GM12878 (cell line): ENCODE measurements at regions not wholly inside any gene's neighbourhood (a gene's known extent, or its start where the extent isn't known, plus 50 kb on each side); places are given as distances from the start of the nearest gene placed in this dataset.

Source experiments
- ATAC-seq: fragments of 200-7000 bp; cut with Tn5 transposase; 3 replicates; pipeline ENCODE4 v1.9.1; 2020; ENCODE audit warnings: mild to moderate bottlenecking, moderate library complexity
- BruUV-seq: library from RNA; stranded (reverse); fragments of 400-500 nt; replicated peaks from 2 replicates; lab custom pipeline; 2021; lab: Mats Ljungman, UMichigan
- CTCF ChIA-PET: fragments of 300-600 bp; sonication (Branson Sonifier 250); formaldehyde crosslinking; extraction: SDS; loops from one replicate; lab custom pipeline; 2021; ENCODE audit warnings: inconsistent platforms; lab: Yijun Ruan, JAX
- POLR2A ChIA-PET: fragments of 350-600 bp; formaldehyde crosslinking; extraction: SDS; loops from one replicate; lab custom pipeline; 2021; ENCODE audit warnings: inconsistent platforms; lab: Charles Lee
- RAD21 ChIA-PET: fragments of 300-600 bp; sonication (Branson Sonifier 250); formaldehyde crosslinking; loops from one replicate; lab custom pipeline; 2023; ENCODE audit warnings: antibody characterized with exemption; ENCODE audit not compliant: unreplicated experiment; lab: Charles Lee
- SMC1A ChIA-PET: fragments of 300-600 bp; sonication (Branson Sonifier 250); formaldehyde crosslinking; loops from one replicate; lab custom pipeline; 2023; ENCODE audit not compliant: unreplicated experiment, uncharacterized antibody; lab: Charles Lee
- DNase-seq: peaks from one replicate; pipeline ENCODE4 v3.0.0-alpha.2; 2011; ENCODE audit warnings: low read depth, low spot score
- FAIRE-seq: peaks from 3 replicates; lab custom pipeline; 2011; peaks lifted over from hg19 to GRCh38; lab: Jason Lieb, UNC
- H2AFZ ChIP-seq: 2 replicates; pipeline ENCODE4 v1.6.0; 2011; ENCODE audit warnings: low read depth, low read length, control low read depth; ENCODE audit not compliant: control insufficient read depth
- H3K27ac ChIP-seq: 2 replicates; pipeline ENCODE4 v1.5.1; 2011; ENCODE audit warnings: control low read depth; ENCODE audit not compliant: control insufficient read depth, insufficient read depth
- H3K27me3 ChIP-seq, 2 experiments: replicated peaks in 1 of 2; 2 replicates each; pipeline versions ENCODE4 v1.6.0 to v1.6.1; 2011; ENCODE audit warnings: low read length in 1 of 2; ENCODE audit not compliant: control insufficient read depth in 2 of 2, insufficient read depth in 2 of 2
- H3K36me3 ChIP-seq, 2 experiments: 2 replicates each; pipeline ENCODE4 v1.5.1; 2011; ENCODE audit warnings: low read length in 1 of 2; ENCODE audit not compliant: control insufficient read depth in 2 of 2, insufficient read depth in 2 of 2
- H3K4me1 ChIP-seq: 2 replicates; pipeline ENCODE4 v1.6.1; 2011; ENCODE audit warnings: mild to moderate bottlenecking, low read length, moderate library complexity, mixed read lengths; ENCODE audit not compliant: control insufficient read depth, insufficient read depth
- H3K4me2 ChIP-seq: 2 replicates; pipeline ENCODE4 v1.6.0; 2011; ENCODE audit warnings: control low read depth; ENCODE audit not compliant: control insufficient read depth, insufficient read depth
- H3K4me3 ChIP-seq: fragments of 200-600 bp; sonication (generic); 2 replicates; pipeline ENCODE4 v1.5.1; 2016
- H3K79me2 ChIP-seq: 2 replicates; pipeline ENCODE4 v1.6.0; 2011; ENCODE audit warnings: low read length; ENCODE audit not compliant: control insufficient read depth, insufficient read depth
- H3K9ac ChIP-seq: 2 replicates; pipeline ENCODE4 v1.8.0; 2011; ENCODE audit warnings: low read length, control low read depth, mixed read lengths; ENCODE audit not compliant: control insufficient read depth, insufficient read depth
- H3K9me3 ChIP-seq: replicated peaks from 3 replicates; pipeline ENCODE4 v1.5.1; 2011; ENCODE audit warnings: mild to moderate bottlenecking, low read length; ENCODE audit not compliant: control insufficient read depth, insufficient read depth
- H4K20me1 ChIP-seq: 2 replicates; pipeline ENCODE4 v1.6.0; 2011; ENCODE audit not compliant: control insufficient read depth, insufficient read depth
- E2F4 ChIP-seq: IDR thresholded peaks from 2 replicates; pipeline ENCODE4 v1.6.1; 2012; ENCODE audit warnings: low read depth, low read length, improper control_type of control experiment
- HSF1 ChIP-seq: fragments of 150-350 bp; IDR thresholded peaks from 2 replicates; pipeline ENCODE4 v1.6.1; 2014; ENCODE audit warnings: mild to moderate bottlenecking, low read depth, low read length
- MYB ChIP-seq: fragments of 150-350 bp; IDR thresholded peaks from 2 replicates; pipeline ENCODE4 v1.6.1; 2014; ENCODE audit warnings: mild to moderate bottlenecking, low read depth, low read length, borderline replicate concordance
- NFIC ChIP-seq: IDR thresholded peaks from 2 replicates; pipeline ENCODE4 v1.6.1; 2012; ENCODE audit warnings: low read depth, mild to moderate bottlenecking, inconsistent platforms, low read length, moderate library complexity
- RBBP5 ChIP-seq: fragments of 200-600 bp; sonication (generic); conservative IDR thresholded peaks from 2 replicates; pipeline ENCODE4 v1.6.1; 2016
- WGBS: methylation state at CpG from one replicate; pipeline ENCODE4 v1.1.6; 2016; ENCODE audit warnings: low lambda C conversion rate; ENCODE audit not compliant: insufficient replicate concordance, insufficient coverage; ENCODE audit errors: missing lambda C conversion rate; 5-methylcytosine and 5-hydroxymethylcytosine counted together
- in situ Hi-C: fragments of 300-500 bp; cut with MboI; formaldehyde crosslinking; loops from 9 replicates; pipeline ENCODE4 v1.14.3; 2018; ENCODE audit warnings: mixed read lengths
- intact Hi-C: fragments of 100-400 bp; cut with micrococcal nuclease; formaldehyde crosslinking; loops from one replicate; pipeline ENCODE4 v1.14.2; 2022; ENCODE audit not compliant: unreplicated experiment
- TF ChIP-seq, protein P1 (sequence below): fragments of 450-650 bp; formaldehyde crosslinking; IDR thresholded peaks from 2 replicates; pipeline ENCODE4 v1.4.0; 2022; ENCODE audit warnings: mild to moderate bottlenecking, moderate library complexity

DNA sequence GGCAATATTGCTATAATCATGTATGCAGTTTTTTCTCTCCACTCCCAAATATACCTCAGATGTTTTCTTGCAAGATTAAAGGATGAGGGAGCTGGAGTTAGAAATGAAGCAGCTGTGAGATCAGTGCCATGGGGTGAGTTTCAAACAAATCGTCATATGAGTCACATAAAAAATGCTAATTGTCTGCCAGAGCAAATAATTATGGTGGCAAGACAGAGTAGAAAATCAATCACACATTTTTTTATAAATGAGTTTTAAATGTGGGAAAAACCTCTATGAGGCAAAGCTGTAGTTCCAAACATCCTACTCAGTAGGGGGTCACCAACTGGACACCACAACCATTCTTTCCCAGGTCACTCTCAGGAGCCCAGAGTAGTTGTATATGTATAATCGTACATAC, 55.3 kb downstream of the CH25H start:
- ATAC-seq (no peak), DNase-seq (no peak), FAIRE-seq (no peak)
- no peaks in the 10 kb centered on the region for H3K27me3 ChIP-seq
- CTCF ChIA-PET = interaction anchor here (0.7 kb wide), 1 partner anchor 38 kb away, joined by 3 read pairs; no protein-coding TSS in a partner anchor
- POLR2A ChIA-PET = no interaction called here
- SMC1A ChIA-PET = interaction anchor here (1.6 kb wide), 1 partner anchor 13 kb away, joined by 5 read pairs; no protein-coding TSS in a partner anchor
- RAD21 ChIA-PET = no interaction called here
- H3K4me3 ChIP-seq = no peak overlapping the region
- H3K79me2 ChIP-seq = no peaks in the 10 kb centered on the region
- H3K27ac ChIP-seq = no peak overlapping the region
- in situ Hi-C loops = no loop called here
- no peak overlapping the region for H2AFZ ChIP-seq
- no peaks in the 10 kb centered on the region for H4K20me1 ChIP-seq
- no peaks in the 10 kb centered on the region for H3K4me1 ChIP-seq
- intact Hi-C loops = no loop called here
- 16% methylated on average over 2 of the region's 2 CpGs for WGBS
- no peaks in the 10 kb centered on the region for H3K36me3 ChIP-seq
- H3K9me3 ChIP-seq = no peaks in the 10 kb centered on the region; the same call in 2 of the 3 replicates
- TF ChIP-seq NFIC (no peak), RBBP5 (no peak), MYB (no peak), E2F4 (no peak), HSF1 (no peak)
- TF ChIP-seq, protein P1, sequence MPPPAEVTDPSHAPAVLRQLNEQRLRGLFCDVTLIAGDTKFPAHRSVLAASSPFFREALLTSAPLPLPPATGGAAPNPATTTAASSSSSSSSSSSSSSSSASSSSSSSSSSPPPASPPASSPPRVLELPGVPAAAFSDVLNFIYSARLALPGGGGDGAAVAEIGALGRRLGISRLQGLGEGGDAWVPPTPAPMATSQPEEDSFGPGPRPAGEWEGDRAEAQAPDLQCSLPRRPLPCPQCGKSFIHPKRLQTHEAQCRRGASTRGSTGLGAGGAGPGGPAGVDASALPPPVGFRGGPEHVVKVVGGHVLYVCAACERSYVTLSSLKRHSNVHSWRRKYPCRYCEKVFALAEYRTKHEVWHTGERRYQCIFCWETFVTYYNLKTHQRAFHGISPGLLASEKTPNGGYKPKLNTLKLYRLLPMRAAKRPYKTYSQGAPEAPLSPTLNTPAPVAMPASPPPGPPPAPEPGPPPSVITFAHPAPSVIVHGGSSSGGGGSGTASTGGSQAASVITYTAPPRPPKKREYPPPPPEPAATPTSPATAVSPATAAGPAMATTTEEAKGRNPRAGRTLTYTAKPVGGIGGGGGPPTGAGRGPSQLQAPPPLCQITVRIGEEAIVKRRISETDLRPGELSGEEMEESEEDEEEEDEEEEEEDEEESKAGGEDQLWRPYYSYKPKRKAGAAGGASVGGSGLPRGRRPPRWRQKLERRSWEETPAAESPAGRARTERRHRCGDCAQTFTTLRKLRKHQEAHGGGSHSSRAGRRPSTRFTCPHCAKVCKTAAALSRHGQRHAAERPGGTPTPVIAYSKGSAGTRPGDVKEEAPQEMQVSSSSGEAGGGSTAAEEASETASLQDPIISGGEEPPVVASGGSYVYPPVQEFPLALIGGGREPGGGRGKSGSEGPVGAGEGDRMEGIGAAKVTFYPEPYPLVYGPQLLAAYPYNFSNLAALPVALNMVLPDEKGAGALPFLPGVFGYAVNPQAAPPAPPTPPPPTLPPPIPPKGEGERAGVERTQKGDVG (CRISPR knock-in tag) = no peak
- H3K4me2 ChIP-seq = no peak overlapping the region
- BruUV-seq = no TSS peak
- H3K9ac ChIP-seq = no peak overlapping the region
